Mucosa of descending colon (tissue), 3 donors: ENCODE measurements at regions not wholly inside any gene's neighbourhood (a gene's known extent, or its start where the extent isn't known, plus 50 kb on each side); places are given as distances from the start of the nearest gene placed in this dataset.
"Not testable (repeated sequence)": the region's sequence is repeated elsewhere in the genome, so short reads cannot be mapped to it uniquely, and the experiment has no call there.

Experiments used
- ATAC-seq: fragments of 200-7000 bp; cut with Tn5 transposase; one replicate; pipeline ENCODE4 v1.9.1; 2020; ENCODE audit warnings: mild to moderate bottlenecking, moderate library complexity
- DNase-seq, 3 donors: peaks; one replicate each; pipeline ENCODE4 v3.0.0-alpha.2; 2020
- H3K36me3 ChIP-seq: fragments of 200-600 bp; one replicate; pipeline ENCODE4 v1.8.0; 2021; ENCODE audit warnings: low read depth, mild to moderate bottlenecking
- H3K4me1 ChIP-seq: fragments of 200-600 bp; one replicate; pipeline ENCODE4 v1.8.0; 2021; ENCODE audit warnings: low read depth, mild to moderate bottlenecking
- H3K4me3 ChIP-seq: fragments of 200-600 bp; one replicate; pipeline ENCODE4 v1.8.0; 2021; ENCODE audit warnings: mild to moderate bottlenecking
- H3K9me3 ChIP-seq: fragments of 200-600 bp; one replicate; pipeline ENCODE4 v1.8.0; 2021; ENCODE audit warnings: mild to moderate bottlenecking
- intact Hi-C, 2 donors: fragments of 100-400 bp; cut with DNase I in 1 of 2; cut with micrococcal nuclease in 1 of 2; formaldehyde crosslinking; loops; one replicate each; pipeline versions ENCODE4 v1.11.0 to v1.11.1; 2022; cut with DNase I, micrococcal nuclease
- TF ChIP-seq, protein P1 (sequence below): fragments of 200-600 bp; IDR thresholded peaks from one replicate; pipeline ENCODE4 v1.8.0; 2022; ENCODE audit warnings: antibody characterized with exemption, mild to moderate bottlenecking
- donor health status: DM: no; HTN: no; CAD: no; lungs with moderate emphysema.
- donor health status: DM: no; HTN: no; CAD: no.
- donor health status: DM: no; HTN: yes; CAD: no.

- no peak for ATAC-seq
- intact Hi-C loops: no loop called here
Measured at GRCh38 chr6:66173587-66173986, 466.6 kb upstream of the EYS start.

GRCh38 chr6:66166713-66167112 is 459.7 kb upstream of the EYS start:
- H3K4me3 ChIP-seq, ATAC-seq, H3K36me3 ChIP-seq, intact Hi-C loops, DNase-seq, H3K4me1 ChIP-seq: not testable (repeated sequence)
- H3K9me3 ChIP-seq: peaks cover 62% of the 10 kb centered on the region

More at GRCh38 chr6:66173587-66173986, 466.6 kb upstream of the EYS start:
- DNase-seq: no peak
- no peaks in the 10 kb centered on the region for H3K36me3 ChIP-seq
- H3K4me1 ChIP-seq: no peaks in the 10 kb centered on the region
- H3K4me3 ChIP-seq: no peak overlapping the region
- TF ChIP-seq, protein P1, sequence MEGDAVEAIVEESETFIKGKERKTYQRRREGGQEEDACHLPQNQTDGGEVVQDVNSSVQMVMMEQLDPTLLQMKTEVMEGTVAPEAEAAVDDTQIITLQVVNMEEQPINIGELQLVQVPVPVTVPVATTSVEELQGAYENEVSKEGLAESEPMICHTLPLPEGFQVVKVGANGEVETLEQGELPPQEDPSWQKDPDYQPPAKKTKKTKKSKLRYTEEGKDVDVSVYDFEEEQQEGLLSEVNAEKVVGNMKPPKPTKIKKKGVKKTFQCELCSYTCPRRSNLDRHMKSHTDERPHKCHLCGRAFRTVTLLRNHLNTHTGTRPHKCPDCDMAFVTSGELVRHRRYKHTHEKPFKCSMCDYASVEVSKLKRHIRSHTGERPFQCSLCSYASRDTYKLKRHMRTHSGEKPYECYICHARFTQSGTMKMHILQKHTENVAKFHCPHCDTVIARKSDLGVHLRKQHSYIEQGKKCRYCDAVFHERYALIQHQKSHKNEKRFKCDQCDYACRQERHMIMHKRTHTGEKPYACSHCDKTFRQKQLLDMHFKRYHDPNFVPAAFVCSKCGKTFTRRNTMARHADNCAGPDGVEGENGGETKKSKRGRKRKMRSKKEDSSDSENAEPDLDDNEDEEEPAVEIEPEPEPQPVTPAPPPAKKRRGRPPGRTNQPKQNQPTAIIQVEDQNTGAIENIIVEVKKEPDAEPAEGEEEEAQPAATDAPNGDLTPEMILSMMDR: no peak
- H3K9me3 ChIP-seq: peaks cover 49% of the 10 kb centered on the region

DNA sequence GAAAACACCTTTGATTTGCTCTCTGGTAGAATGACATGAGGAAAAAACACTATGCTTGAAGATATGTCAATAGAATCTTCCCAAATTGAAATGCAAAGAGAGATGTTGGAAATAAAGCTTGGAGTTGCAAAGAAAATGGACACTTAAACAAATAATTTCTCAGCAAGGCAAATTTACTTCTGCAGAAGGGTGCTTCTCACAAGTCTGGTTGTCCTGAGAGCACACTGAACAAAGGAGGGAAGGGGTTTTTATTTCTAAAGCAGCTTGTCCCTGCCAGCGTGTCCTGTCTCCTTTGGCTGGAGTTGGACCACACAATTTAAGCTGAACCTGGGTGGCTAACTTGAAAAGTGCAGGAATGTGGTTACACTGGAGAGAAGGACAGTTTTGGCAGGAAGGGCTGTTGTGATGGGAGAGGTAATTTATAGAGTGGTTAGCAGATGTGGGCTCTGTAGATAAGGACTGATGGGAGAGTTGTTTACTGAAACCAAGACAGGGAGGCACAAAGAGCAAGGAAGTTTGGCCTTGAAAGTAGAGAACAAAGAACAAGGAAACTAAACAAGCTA is 454.6 kb upstream of the EYS start:
- no peak for DNase-seq
- TF ChIP-seq, protein P1: no peak
- no peaks in the 10 kb centered on the region for H3K36me3 ChIP-seq
- intact Hi-C loops: no loop called here
- ATAC-seq: no peak
- peaks cover 62% of the 10 kb centered on the region for H3K9me3 ChIP-seq
- no peak overlapping the region for H3K4me3 ChIP-seq
- no peaks in the 10 kb centered on the region for H3K4me1 ChIP-seq

GRCh38 chr6:66159937-66160336 is 452.9 kb upstream of the EYS start:
- Histone ChIP-seq H3K4me3 (no peak overlapping the region), H3K36me3 (no peaks in the 10 kb centered on the region), H3K9me3 (peaks cover 48% of the 10 kb centered on the region), H3K4me1 (no peaks in the 10 kb centered on the region)
- ATAC-seq (no peak), DNase-seq (no peak)
- TF ChIP-seq, protein P1: no peak
- intact Hi-C loops: no loop called here

DNA sequence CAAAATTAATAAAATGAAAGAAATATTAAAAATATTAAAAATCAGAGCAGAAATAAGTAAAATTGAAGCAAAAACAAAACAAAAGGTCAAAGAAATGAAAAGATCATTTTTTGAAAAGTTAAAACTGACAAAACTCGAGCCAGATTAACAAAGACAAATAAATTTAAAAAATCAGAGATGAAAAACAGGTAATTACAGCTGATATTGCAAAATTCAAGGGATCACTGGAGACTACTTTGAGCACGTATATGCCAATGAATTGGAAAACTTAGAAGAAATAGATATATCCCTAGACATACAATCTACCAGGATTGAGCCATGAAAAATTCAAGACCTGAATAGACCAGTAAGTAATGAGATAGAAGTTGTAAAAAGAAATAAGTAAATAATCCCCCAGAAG is 446.2 kb upstream of the EYS start:
- ATAC-seq (no peak), DNase-seq (no peak)
- H3K4me1 ChIP-seq: no peaks in the 10 kb centered on the region
- TF ChIP-seq, protein P1: no peak
- H3K9me3 ChIP-seq: peaks cover 7% of the 10 kb centered on the region
- no peaks in the 10 kb centered on the region for H3K36me3 ChIP-seq
- no peak overlapping the region for H3K4me3 ChIP-seq
- intact Hi-C loops: no loop called here

- H3K4me3 ChIP-seq: no peak overlapping the region
- TF ChIP-seq, protein P1: no peak
- H3K9me3 ChIP-seq: peaks cover 26% of the 10 kb centered on the region
- H3K4me1 ChIP-seq: no peaks in the 10 kb centered on the region
- intact Hi-C loops: no loop called here
- H3K36me3 ChIP-seq: no peaks in the 10 kb centered on the region
- no peak for ATAC-seq
- DNase-seq: no peak
Measured at GRCh38 chr6:66149132-66149531, 442.1 kb upstream of the EYS start.
